GM12878 (cell line): ENCODE measurements at regions not wholly inside any gene's neighbourhood (a gene's known extent, or its start where the extent isn't known, plus 50 kb on each side); places are given as distances from the start of the nearest gene placed in this dataset.

ENCODE experiments used
- CHD2 ChIP-seq: IDR thresholded peaks from 2 replicates; pipeline ENCODE4 v1.6.1; 2011; ENCODE audit warnings: low read depth, low read length, improper control_type of control experiment, borderline replicate concordance
- CTCF ChIP-seq, 3 experiments: IDR thresholded peaks in 2 of 3; conservative IDR thresholded peaks in 1 of 3; 2 replicates each; pipeline ENCODE4 v1.5.1; 2011; ENCODE audit warnings: low read depth in 3 of 3, low read length in 3 of 3, mild to moderate bottlenecking in 3 of 3, control low read depth in 2 of 3, moderate library complexity in 2 of 3, inconsistent platforms in 1 of 3, mixed read lengths in 1 of 3; ENCODE audit not compliant: control insufficient read depth in 2 of 3, insufficient read depth in 1 of 3; ENCODE audit errors: extremely low read depth in 1 of 3
- POLR2AphosphoS2 ChIP-seq: IDR thresholded peaks from 2 replicates; pipeline ENCODE4 v1.6.1; 2011; ENCODE audit warnings: low read depth, mild to moderate bottlenecking, low read length, improper control_type of control experiment, moderate library complexity
- ZZZ3 ChIP-seq: IDR thresholded peaks from 2 replicates; pipeline ENCODE4 v1.6.1; 2011; ENCODE audit warnings: low read depth; ENCODE audit not compliant: control insufficient read depth, insufficient read length

GRCh38 chr4:1492651-1493539 lies 86.7 kb upstream of the NKX1-1 start:
- TF ChIP-seq CTCF (IDR thresholded peaks at IDR 0.05 in 2 of 3, conservative IDR thresholded peaks at IDR 0.05 in 1 of 3; ENCODE audit: control insufficient read depth in 2 of 3, extremely low read depth in 1 of 3, insufficient read depth in 1 of 3, low read depth in 3 of 3, low read length in 3 of 3), result no peak
- TF ChIP-seq CHD2, result no peak
- TF ChIP-seq ZZZ3, result no peak
- TF ChIP-seq POLR2AphosphoS2, result no peak
